ENCODE measurements at regions not wholly inside any gene's neighbourhood (a gene's known extent, or its start where the extent isn't known, plus 50 kb on each side); places are given as distances from the start of the nearest gene placed in this dataset.

- ChIA-PET CTCF (no interaction called here), POLR2A (no interaction called here)
- no peaks in the 10 kb centered on the region for H3K27me3 ChIP-seq (ENCODE audit: control insufficient read depth, insufficient read depth, low read length)
- H3K36me3 ChIP-seq (ENCODE audit: control insufficient read depth, insufficient read depth, low read length): no peaks in the 10 kb centered on the region
- H3K4me3 ChIP-seq (ENCODE audit: low read depth, low read length): no peak overlapping the region
- TF ChIP-seq CTCF (IDR thresholded peaks at IDR 0.05; ENCODE audit: insufficient read depth, low read depth, low read length): no peak
- DNase-seq (ENCODE audit: low read depth): no peak
Measured at GRCh38 chr10:130362308-130362761, 226.1 kb downstream of the GLRX3 start.

DNA sequence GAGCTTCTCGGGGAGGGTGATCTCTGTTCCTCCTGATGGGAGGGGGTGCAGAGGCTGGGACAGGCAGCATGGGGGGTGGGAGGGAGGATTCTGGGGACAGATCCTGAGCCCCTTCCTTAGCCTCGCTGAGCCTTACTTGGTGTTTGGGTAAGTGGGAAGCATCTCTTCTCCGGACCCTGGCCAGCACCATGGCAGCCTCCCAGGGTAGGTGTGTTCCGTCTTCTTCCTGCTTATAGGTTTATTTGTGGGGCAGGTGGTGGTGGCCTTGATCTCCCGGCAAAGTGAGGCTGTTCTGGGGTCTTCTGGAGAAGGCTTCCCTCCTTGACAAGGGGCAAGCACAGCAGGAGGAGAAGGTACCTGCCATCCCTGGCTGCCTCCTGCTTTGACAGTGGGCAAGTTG lies 226.9 kb downstream of the GLRX3 start:
- POLR2A ChIA-PET: no interaction called here
- H3K4me3 ChIP-seq (ENCODE audit: low read depth, low read length): no peak overlapping the region
- H3K36me3 ChIP-seq (ENCODE audit: control insufficient read depth, insufficient read depth, low read length): no peaks in the 10 kb centered on the region
- CTCF ChIA-PET: no interaction called here
- no peaks in the 10 kb centered on the region for H3K27me3 ChIP-seq (ENCODE audit: control insufficient read depth, insufficient read depth, low read length)
- TF ChIP-seq CTCF (IDR thresholded peaks at IDR 0.05; ENCODE audit: insufficient read depth, low read depth, low read length): no peak
- no peak for DNase-seq (ENCODE audit: low read depth)

GRCh38 chr10:130363899-130364445 lies 227.8 kb downstream of the GLRX3 start:
- no peaks in the 10 kb centered on the region for H3K27me3 ChIP-seq (ENCODE audit: control insufficient read depth, insufficient read depth, low read length)
- ChIA-PET CTCF (no interaction called here), POLR2A (no interaction called here)
- DNase-seq (ENCODE audit: low read depth): no peak
- no peaks in the 10 kb centered on the region for H3K36me3 ChIP-seq (ENCODE audit: control insufficient read depth, insufficient read depth, low read length)
- H3K4me3 ChIP-seq (ENCODE audit: low read depth, low read length): no peak overlapping the region
- TF ChIP-seq CTCF (IDR thresholded peaks at IDR 0.05; ENCODE audit: insufficient read depth, low read depth, low read length): no peak

DNA sequence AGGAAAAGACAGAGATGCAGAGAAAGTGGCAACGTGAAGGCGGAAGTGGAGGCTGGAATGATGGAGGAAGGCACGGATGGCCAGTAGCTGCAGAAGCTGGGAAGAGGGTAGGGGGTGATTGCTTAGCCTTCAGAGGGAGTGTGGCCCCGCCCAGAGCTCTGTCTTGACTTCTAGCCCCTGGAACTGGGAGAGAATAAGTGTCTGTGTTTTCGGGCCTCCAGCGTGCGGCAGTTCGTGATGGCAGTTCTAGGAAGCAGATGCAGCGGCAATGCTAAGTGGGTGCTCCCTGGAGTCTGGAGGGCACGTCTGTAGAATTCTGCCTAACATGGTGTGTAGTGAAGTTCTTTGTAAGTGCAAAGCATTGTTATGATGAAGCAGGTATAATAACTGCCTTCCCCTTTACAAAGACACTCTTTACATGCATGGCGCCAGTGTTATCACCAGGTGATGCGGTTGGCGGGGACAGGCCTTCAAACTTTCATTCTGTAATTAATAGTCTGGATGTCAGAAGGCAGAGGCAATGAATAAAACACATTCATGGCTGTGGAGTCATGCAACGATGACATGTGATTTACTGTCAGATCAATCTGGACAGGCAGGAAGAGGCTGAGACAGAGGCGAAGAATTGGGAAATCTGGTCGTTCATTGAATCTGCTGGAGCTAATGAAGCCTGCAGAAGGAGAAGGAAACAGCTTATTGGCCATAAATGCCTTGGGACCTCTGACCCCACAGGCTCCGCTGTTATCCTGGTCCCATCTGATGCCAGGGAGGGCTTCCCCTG lies 228.6 kb downstream of the GLRX3 start:
- Histone ChIP-seq H3K4me3 (ENCODE audit: low read depth, low read length) (no peak overlapping the region), H3K27me3 (ENCODE audit: control insufficient read depth, insufficient read depth, low read length) (no peaks in the 10 kb centered on the region), H3K36me3 (ENCODE audit: control insufficient read depth, insufficient read depth, low read length) (no peaks in the 10 kb centered on the region)
- no peak for TF ChIP-seq CTCF (IDR thresholded peaks at IDR 0.05; ENCODE audit: insufficient read depth, low read depth, low read length)
- ChIA-PET CTCF (no interaction called here), POLR2A (no interaction called here)
- DNase-seq (ENCODE audit: low read depth): no peak

DNA sequence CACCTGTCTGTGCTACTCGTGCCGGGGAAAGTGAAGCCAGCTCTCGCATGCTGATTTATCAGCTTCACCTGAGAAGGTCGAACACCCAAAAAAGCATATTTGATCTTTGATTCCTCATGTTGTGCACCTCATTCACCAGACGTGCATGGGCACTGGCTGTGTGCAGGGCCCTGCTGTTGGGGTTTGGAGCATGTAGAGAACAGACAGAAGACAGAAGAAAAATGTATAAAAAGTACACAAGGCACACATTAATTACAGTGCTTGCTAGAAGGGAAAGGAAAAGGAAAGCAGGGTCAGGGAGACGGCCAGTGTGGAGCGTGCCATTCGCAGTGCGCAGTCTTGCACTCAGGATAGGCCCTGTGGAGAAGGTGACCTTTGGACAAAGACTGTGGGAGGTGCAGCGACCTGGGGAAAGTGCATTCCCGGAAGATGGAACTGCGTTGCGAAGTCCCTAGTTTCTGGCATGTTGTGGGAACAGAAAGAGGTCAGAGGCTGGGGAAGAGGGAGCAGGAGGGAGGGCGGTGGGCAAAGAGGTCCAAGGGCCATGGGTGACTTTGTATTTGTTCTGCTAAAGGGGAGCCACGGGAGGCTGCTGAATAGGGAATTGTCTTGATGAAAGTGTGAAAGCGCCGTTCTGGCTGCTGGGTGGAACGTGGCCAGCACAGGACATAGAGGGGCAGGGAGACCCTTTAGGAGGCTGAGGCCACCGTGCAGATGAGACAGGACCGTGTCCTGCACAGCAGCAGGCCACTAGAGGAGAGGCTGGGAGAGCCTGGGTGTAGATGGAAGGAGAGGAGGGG lies 232.8 kb downstream of the GLRX3 start:
- no peaks in the 10 kb centered on the region for H3K27me3 ChIP-seq (ENCODE audit: control insufficient read depth, insufficient read depth, low read length)
- POLR2A ChIA-PET: no interaction called here
- CTCF ChIA-PET: no interaction called here
- DNase-seq (ENCODE audit: low read depth): no peak
- no peak for TF ChIP-seq CTCF (IDR thresholded peaks at IDR 0.05; ENCODE audit: insufficient read depth, low read depth, low read length)
- no peak overlapping the region for H3K4me3 ChIP-seq (ENCODE audit: low read depth, low read length)
- no peaks in the 10 kb centered on the region for H3K36me3 ChIP-seq (ENCODE audit: control insufficient read depth, insufficient read depth, low read length)

Data from BJ (cell line).